HG02610 (cell line): ENCODE measurements at regions not wholly inside any gene's neighbourhood (a gene's known extent, or its start where the extent isn't known, plus 50 kb on each side); places are given as distances from the start of the nearest gene placed in this dataset.

Experiments
- ATAC-seq: cut with Tn5 transposase; IDR thresholded peaks from one replicate; pipeline ENCODE4 v1.9.1; 2021; ENCODE audit warnings: mild to moderate bottlenecking, moderate library complexity; ENCODE audit not compliant: unreplicated experiment

GRCh38 chr5:97658116-97658900 is 475.3 kb upstream of the RIOK2 start:
- ATAC-seq, result no peak

- ATAC-seq, result no peak
These were observed 483.7 kb upstream of the RIOK2 start for GRCh38 chr5:97666783-97667182.

GRCh38 chr5:97670447-97670846 is 487.4 kb upstream of the RIOK2 start:
- no peak for ATAC-seq

GRCh38 chr5:97676608-97677007 is 493.6 kb upstream of the RIOK2 start:
- no peak for ATAC-seq

- no peak for ATAC-seq
These were observed 511.0 kb upstream of the RIOK2 start for GRCh38 chr5:97694091-97694490.

- no peak for ATAC-seq
These were observed 531.4 kb upstream of the RIOK2 start for GRCh38 chr5:97714424-97714823.

- ATAC-seq, result no peak
These were observed 543.1 kb upstream of the RIOK2 start for GRCh38 chr5:97726106-97726505.

GRCh38 chr5:97728920-97729319 is 545.9 kb upstream of the RIOK2 start:
- no peak for ATAC-seq

GRCh38 chr5:97729938-97730337 is 546.9 kb upstream of the RIOK2 start:
- ATAC-seq, result no peak

GRCh38 chr5:97735209-97735608 is 552.2 kb upstream of the RIOK2 start:
- ATAC-seq, result no peak

GRCh38 chr5:97737608-97738007 is 554.6 kb upstream of the RIOK2 start:
- ATAC-seq, result no peak

- no peak for ATAC-seq
These were observed 562.8 kb upstream of the RIOK2 start for GRCh38 chr5:97745817-97746216.

GRCh38 chr5:97750576-97750975 is 567.5 kb upstream of the RIOK2 start:
- ATAC-seq, result no peak

GRCh38 chr5:97751540-97751939 is 568.5 kb upstream of the RIOK2 start:
- no peak for ATAC-seq

- ATAC-seq, result no peak
These were observed 569.8 kb upstream of the RIOK2 start for GRCh38 chr5:97752871-97753270.

GRCh38 chr5:97762483-97762882 is 579.4 kb upstream of the RIOK2 start:
- ATAC-seq, result no peak

GRCh38 chr5:97764700-97765099 is 581.7 kb upstream of the RIOK2 start:
- ATAC-seq, result no peak

GRCh38 chr5:97778451-97778850 is 595.4 kb upstream of the RIOK2 start:
- no peak for ATAC-seq

GRCh38 chr5:97788369-97788768 is 605.3 kb upstream of the RIOK2 start:
- no peak for ATAC-seq

GRCh38 chr5:97797994-97798451 is 615.0 kb upstream of the RIOK2 start:
- ATAC-seq, result no peak

GRCh38 chr5:97801461-97801860 is 618.4 kb upstream of the RIOK2 start:
- ATAC-seq, result no peak

GRCh38 chr5:97820138-97820537 is 637.1 kb upstream of the RIOK2 start:
- no peak for ATAC-seq
